HEK293 (cell line): ENCODE measurements at regions not wholly inside any gene's neighbourhood (a gene's known extent, or its start where the extent isn't known, plus 50 kb on each side); places are given as distances from the start of the nearest gene placed in this dataset.

Source experiments
- ZFP37 ChIP-seq: fragments of 450-650 bp; formaldehyde crosslinking; IDR thresholded peaks from 2 replicates; pipeline ENCODE4 v1.5.1; 2016; ENCODE audit warnings: missing biosample characterization, missing genetic modification characterization
- ZNF10 ChIP-seq: fragments of 450-650 bp; formaldehyde crosslinking; IDR thresholded peaks from 2 replicates; pipeline ENCODE4 v1.5.1; 2017; ENCODE audit warnings: missing biosample characterization, missing genetic modification characterization
- ZNF24 ChIP-seq: fragments of 450-650 bp; formaldehyde crosslinking; IDR thresholded peaks from 2 replicates; pipeline ENCODE4 v1.5.1; 2016; ENCODE audit warnings: missing biosample characterization, missing genetic modification characterization
- TF ChIP-seq, protein P1 (sequence below): fragments of 450-650 bp; formaldehyde crosslinking; IDR thresholded peaks from 2 replicates; pipeline ENCODE4 v1.5.1; 2016; ENCODE audit warnings: missing biosample characterization, missing genetic modification characterization
- TF ChIP-seq, protein P2 (sequence below): sonication (generic); formaldehyde crosslinking; IDR thresholded peaks from 2 replicates; pipeline ENCODE4 v1.8.1; 2022; ENCODE audit warnings: mild to moderate bottlenecking, moderate library complexity, missing genetic modification reagents

DNA sequence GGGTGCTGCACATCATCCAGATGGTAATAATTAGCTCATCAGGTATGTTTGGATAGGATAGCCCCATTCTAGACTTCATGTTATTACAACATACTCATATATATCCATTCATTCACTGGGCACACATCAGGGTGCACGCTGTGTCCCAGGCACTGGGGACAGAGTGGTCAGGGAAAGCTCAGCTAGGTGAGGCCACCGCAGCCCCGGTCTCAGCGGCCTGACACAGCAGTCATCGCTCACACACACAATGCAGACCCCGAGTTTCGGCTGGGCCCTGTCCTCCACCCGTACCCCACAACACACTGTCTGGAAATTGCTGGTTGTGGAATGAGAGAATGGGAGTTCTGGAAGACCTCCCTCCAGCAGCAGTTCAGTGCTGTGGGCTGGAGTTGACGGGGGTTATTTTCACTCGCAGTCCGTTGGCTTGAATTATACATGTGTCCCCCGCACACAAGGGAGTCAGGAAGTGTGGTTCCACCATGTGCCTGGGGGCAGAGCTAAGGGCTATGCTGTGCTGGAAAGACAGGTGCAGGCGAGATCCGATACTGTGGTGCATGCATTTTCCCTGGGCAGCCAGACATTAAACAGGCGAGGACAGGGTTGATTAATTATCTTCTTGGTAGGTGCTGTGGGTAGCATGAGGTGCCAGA is 257.6 kb downstream of the TEX29 start:
- TF ChIP-seq, protein P1, sequence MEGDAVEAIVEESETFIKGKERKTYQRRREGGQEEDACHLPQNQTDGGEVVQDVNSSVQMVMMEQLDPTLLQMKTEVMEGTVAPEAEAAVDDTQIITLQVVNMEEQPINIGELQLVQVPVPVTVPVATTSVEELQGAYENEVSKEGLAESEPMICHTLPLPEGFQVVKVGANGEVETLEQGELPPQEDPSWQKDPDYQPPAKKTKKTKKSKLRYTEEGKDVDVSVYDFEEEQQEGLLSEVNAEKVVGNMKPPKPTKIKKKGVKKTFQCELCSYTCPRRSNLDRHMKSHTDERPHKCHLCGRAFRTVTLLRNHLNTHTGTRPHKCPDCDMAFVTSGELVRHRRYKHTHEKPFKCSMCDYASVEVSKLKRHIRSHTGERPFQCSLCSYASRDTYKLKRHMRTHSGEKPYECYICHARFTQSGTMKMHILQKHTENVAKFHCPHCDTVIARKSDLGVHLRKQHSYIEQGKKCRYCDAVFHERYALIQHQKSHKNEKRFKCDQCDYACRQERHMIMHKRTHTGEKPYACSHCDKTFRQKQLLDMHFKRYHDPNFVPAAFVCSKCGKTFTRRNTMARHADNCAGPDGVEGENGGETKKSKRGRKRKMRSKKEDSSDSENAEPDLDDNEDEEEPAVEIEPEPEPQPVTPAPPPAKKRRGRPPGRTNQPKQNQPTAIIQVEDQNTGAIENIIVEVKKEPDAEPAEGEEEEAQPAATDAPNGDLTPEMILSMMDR: no peak
- TF ChIP-seq ZNF10 (tag by site-specific recombination) (no peak), ZFP37 (tag by site-specific recombination) (no peak), ZNF24 (tag by site-specific recombination) (no peak)
- TF ChIP-seq, protein P2, sequence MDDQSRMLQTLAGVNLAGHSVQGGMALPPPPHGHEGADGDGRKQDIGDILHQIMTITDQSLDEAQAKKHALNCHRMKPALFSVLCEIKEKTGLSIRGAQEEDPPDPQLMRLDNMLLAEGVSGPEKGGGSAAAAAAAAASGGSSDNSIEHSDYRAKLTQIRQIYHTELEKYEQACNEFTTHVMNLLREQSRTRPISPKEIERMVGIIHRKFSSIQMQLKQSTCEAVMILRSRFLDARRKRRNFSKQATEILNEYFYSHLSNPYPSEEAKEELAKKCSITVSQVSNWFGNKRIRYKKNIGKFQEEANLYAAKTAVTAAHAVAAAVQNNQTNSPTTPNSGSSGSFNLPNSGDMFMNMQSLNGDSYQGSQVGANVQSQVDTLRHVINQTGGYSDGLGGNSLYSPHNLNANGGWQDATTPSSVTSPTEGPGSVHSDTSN (CRISPR knock-in tag): no peak
